ENCODE measurements at regions not wholly inside any gene's neighbourhood (a gene's known extent, or its start where the extent isn't known, plus 50 kb on each side); places are given as distances from the start of the nearest gene placed in this dataset.

- WGBS, 2 donors: 36 to 65% methylated on average over 3 of the region's 3 CpGs
- H3K4me3 ChIP-seq (ENCODE audit: low read length in 2 of 2): no peak overlapping the region
Measured at GRCh38 chr1:106980121-106980520, 76.4 kb upstream of the PRMT6 start.

GRCh38 chr1:106984801-106985200, 71.7 kb upstream of the PRMT6 start:
- Histone ChIP-seq H3K36me3 (ENCODE audit: control insufficient read depth in 1 of 2, insufficient read depth in 2 of 2, low read length in 1 of 2) (no peaks in the 10 kb centered on the region), H3K4me1 (ENCODE audit: control insufficient read depth in 1 of 2, insufficient read depth in 2 of 2, low read length in 2 of 2) (no peaks in the 10 kb centered on the region), H3K4me3 (ENCODE audit: low read length in 2 of 2) (no peak overlapping the region), H3K9me3 (ENCODE audit: control insufficient read depth, low read length) (no peaks in the 10 kb centered on the region), H3K27ac (ENCODE audit: low read depth in 1 of 2, low read length in 2 of 2) (no peak overlapping the region), H3K27me3 (ENCODE audit: control insufficient read depth in 1 of 2, insufficient read depth in 2 of 2, low read length in 1 of 2) (no peaks in the 10 kb centered on the region)
- intact Hi-C loops (cut with DNase I): no loop called here
- ATAC-seq (ENCODE audit: low FRiP score) (no peak), DNase-seq (no peak)

More at GRCh38 chr1:106980121-106980520, 76.4 kb upstream of the PRMT6 start:
- H3K27me3 ChIP-seq (ENCODE audit: control insufficient read depth in 1 of 2, insufficient read depth in 2 of 2, low read length in 1 of 2): no peaks in the 10 kb centered on the region
- no peak for ATAC-seq (ENCODE audit: low FRiP score)
- peaks cover 1% of the 10 kb centered on the region for H3K9me3 ChIP-seq (ENCODE audit: control insufficient read depth, low read length)
- intact Hi-C loops (cut with DNase I): no loop called here
- no peak for DNase-seq
- H3K4me1 ChIP-seq (ENCODE audit: control insufficient read depth in 1 of 2, insufficient read depth in 2 of 2, low read length in 2 of 2): no peaks in the 10 kb centered on the region
- no peak overlapping the region for H3K27ac ChIP-seq (ENCODE audit: low read depth in 1 of 2, low read length in 2 of 2)
- no peaks in the 10 kb centered on the region for H3K36me3 ChIP-seq (ENCODE audit: control insufficient read depth in 1 of 2, insufficient read depth in 2 of 2, low read length in 1 of 2)

DNA sequence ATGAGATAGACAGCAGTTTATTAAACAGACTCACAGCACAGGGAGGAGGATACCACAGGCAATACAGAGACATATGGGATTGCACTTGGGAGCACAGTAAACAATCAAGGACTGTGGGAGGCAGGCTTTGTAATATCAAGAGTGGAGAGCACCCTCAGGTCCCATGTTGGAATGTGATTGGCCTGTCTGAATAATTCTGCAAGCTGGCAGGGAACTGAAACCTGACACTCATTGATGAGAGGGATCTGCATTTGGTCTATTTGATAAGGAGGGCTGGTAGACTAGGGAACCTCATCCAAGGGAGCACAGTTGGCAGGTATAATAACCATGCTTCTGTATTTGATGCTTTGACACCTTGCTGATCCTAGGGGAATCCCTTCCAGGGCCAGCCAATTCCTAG, 69.9 kb upstream of the PRMT6 start:
- intact Hi-C loops (cut with DNase I): no loop called here
- Histone ChIP-seq H3K27me3 (ENCODE audit: control insufficient read depth in 1 of 2, insufficient read depth in 2 of 2, low read length in 1 of 2) (no peaks in the 10 kb centered on the region), H3K4me1 (ENCODE audit: control insufficient read depth in 1 of 2, insufficient read depth in 2 of 2, low read length in 2 of 2) (no peaks in the 10 kb centered on the region), H3K36me3 (ENCODE audit: control insufficient read depth in 1 of 2, insufficient read depth in 2 of 2, low read length in 1 of 2) (no peaks in the 10 kb centered on the region), H3K9me3 (ENCODE audit: control insufficient read depth, low read length) (no peaks in the 10 kb centered on the region), H3K4me3 (ENCODE audit: low read length in 2 of 2) (no peak overlapping the region), H3K27ac (ENCODE audit: low read depth in 1 of 2, low read length in 2 of 2) (no peak overlapping the region)
- ATAC-seq (ENCODE audit: low FRiP score) (no peak), DNase-seq (no peak)

DNA sequence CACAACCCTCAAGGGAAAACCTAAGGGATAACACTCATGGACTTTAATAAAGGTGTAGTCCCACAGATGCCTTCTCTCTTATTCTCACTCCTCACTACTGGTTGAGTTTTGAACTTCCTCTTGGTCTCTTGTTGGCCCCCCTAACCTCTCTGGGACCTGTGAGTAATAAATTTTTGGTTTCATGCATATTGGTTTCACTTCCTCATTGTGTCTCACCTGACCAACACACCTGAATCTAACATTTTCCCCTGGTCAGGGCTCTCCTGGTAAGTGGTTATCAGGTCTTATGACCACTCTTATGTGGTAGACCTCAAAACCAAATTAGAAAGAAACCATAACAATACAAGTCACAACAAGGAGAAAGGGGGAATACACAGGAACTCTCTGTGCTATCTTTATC, 60.5 kb upstream of the PRMT6 start:
- ATAC-seq (ENCODE audit: low FRiP score) (no peak), DNase-seq (no peak)
- no peaks in the 10 kb centered on the region for H3K9me3 ChIP-seq (ENCODE audit: control insufficient read depth, low read length)
- H3K27me3 ChIP-seq (ENCODE audit: control insufficient read depth in 1 of 2, insufficient read depth in 2 of 2, low read length in 1 of 2): no peaks in the 10 kb centered on the region
- H3K4me3 ChIP-seq (ENCODE audit: low read length in 2 of 2): no peak overlapping the region
- H3K36me3 ChIP-seq (ENCODE audit: control insufficient read depth in 1 of 2, insufficient read depth in 2 of 2, low read length in 1 of 2): no peaks in the 10 kb centered on the region
- no peak overlapping the region for H3K27ac ChIP-seq (ENCODE audit: low read depth in 1 of 2, low read length in 2 of 2)
- intact Hi-C loops (cut with DNase I): no loop called here
- H3K4me1 ChIP-seq (ENCODE audit: control insufficient read depth in 1 of 2, insufficient read depth in 2 of 2, low read length in 2 of 2): no peaks in the 10 kb centered on the region

- 72 to 73% methylated on average over 3 of the region's 3 CpGs for WGBS, 2 donors
- Histone ChIP-seq H3K4me3 (ENCODE audit: low read length in 2 of 2) (no peak overlapping the region), H3K36me3 (ENCODE audit: control insufficient read depth in 1 of 2, insufficient read depth in 2 of 2, low read length in 1 of 2) (no peaks in the 10 kb centered on the region), H3K4me1 (ENCODE audit: control insufficient read depth in 1 of 2, insufficient read depth in 2 of 2, low read length in 2 of 2) (no peaks in the 10 kb centered on the region), H3K27ac (ENCODE audit: low read depth in 1 of 2, low read length in 2 of 2) (no peak overlapping the region), H3K27me3 (ENCODE audit: control insufficient read depth in 1 of 2, insufficient read depth in 2 of 2, low read length in 1 of 2) (no peaks in the 10 kb centered on the region), H3K9me3 (ENCODE audit: control insufficient read depth, low read length) (no peaks in the 10 kb centered on the region)
- no peak for ATAC-seq (ENCODE audit: low FRiP score)
- DNase-seq: no peak
- intact Hi-C loops (cut with DNase I): no loop called here
Measured at GRCh38 chr1:106998431-106999002, 58.0 kb upstream of the PRMT6 start.

DNA sequence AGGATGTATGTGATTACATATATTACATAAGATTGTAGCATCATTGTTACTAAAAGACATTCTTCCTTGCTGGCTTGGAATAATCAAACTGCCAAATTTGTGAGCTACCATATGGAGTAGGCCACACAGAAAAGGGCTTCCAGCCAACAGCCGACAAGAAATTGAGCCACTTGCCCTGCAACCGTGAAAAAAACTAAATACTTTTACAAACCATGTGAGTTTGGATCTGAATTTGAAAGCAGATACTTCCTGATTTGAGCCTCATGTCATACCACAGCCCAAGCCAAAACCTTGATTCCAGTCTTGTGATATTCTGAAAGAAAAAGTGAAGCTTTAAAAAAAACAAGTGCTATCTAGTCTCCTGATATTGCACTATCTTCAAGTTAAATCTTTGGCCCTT, 55.6 kb upstream of the PRMT6 start:
- ATAC-seq (ENCODE audit: low FRiP score) (no peak), DNase-seq (no peak)
- H3K9me3 ChIP-seq (ENCODE audit: control insufficient read depth, low read length): no peaks in the 10 kb centered on the region
- intact Hi-C loops (cut with DNase I): no loop called here
- H3K4me3 ChIP-seq (ENCODE audit: low read length in 2 of 2): no peak overlapping the region
- H3K36me3 ChIP-seq (ENCODE audit: control insufficient read depth in 1 of 2, insufficient read depth in 2 of 2, low read length in 1 of 2): no peaks in the 10 kb centered on the region
- H3K27ac ChIP-seq (ENCODE audit: low read depth in 1 of 2, low read length in 2 of 2): no peak overlapping the region
- H3K27me3 ChIP-seq (ENCODE audit: control insufficient read depth in 1 of 2, insufficient read depth in 2 of 2, low read length in 1 of 2): no peaks in the 10 kb centered on the region
- H3K4me1 ChIP-seq (ENCODE audit: control insufficient read depth in 1 of 2, insufficient read depth in 2 of 2, low read length in 2 of 2): no peaks in the 10 kb centered on the region
- 60 to 66% methylated on average over 2 of the region's 2 CpGs for WGBS, 2 donors

DNA sequence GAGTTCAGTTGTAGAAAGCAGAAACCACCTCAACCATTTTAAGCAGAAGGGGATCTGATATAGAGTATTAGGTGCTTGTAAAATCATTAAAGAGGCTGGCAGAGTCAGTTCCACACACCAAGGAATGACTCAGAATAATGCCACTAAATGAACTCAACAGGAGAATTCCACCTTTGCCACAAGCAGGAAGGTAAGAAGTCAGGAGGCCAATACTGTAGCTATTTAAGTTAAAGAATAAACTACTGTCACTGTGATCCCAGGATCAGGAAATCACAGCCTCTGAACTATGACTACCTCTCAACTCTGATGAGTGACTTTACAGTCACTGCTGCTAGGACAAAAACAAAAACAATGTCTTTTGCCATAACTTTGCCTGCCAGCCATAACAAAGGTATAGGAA, 52.5 kb upstream of the PRMT6 start:
- DNase-seq: no peak
- no peak for ATAC-seq (ENCODE audit: low FRiP score)

GRCh38 chr1:107004421-107004820, 52.1 kb upstream of the PRMT6 start:
- Histone ChIP-seq H3K36me3 (ENCODE audit: control insufficient read depth in 1 of 2, insufficient read depth in 2 of 2, low read length in 1 of 2) (no peaks in the 10 kb centered on the region), H3K27ac (ENCODE audit: low read depth in 1 of 2, low read length in 2 of 2) (no peak overlapping the region), H3K27me3 (ENCODE audit: control insufficient read depth in 1 of 2, insufficient read depth in 2 of 2, low read length in 1 of 2) (no peaks in the 10 kb centered on the region), H3K9me3 (ENCODE audit: control insufficient read depth, low read length) (peaks cover 1% of the 10 kb centered on the region), H3K4me1 (ENCODE audit: control insufficient read depth in 1 of 2, insufficient read depth in 2 of 2, low read length in 2 of 2) (no peaks in the 10 kb centered on the region), H3K4me3 (ENCODE audit: low read length in 2 of 2) (no peak overlapping the region)
- DNase-seq: no peak
- intact Hi-C loops (cut with DNase I): no loop called here
- ATAC-seq (ENCODE audit: low FRiP score): no peak

More for the DNA sequence above, 52.5 kb upstream of the PRMT6 start:
- H3K4me1 ChIP-seq (ENCODE audit: control insufficient read depth in 1 of 2, insufficient read depth in 2 of 2, low read length in 2 of 2): no peaks in the 10 kb centered on the region
- no peak overlapping the region for H3K27ac ChIP-seq (ENCODE audit: low read depth in 1 of 2, low read length in 2 of 2)
- no peaks in the 10 kb centered on the region for H3K36me3 ChIP-seq (ENCODE audit: control insufficient read depth in 1 of 2, insufficient read depth in 2 of 2, low read length in 1 of 2)
- peaks cover 1% of the 10 kb centered on the region for H3K9me3 ChIP-seq (ENCODE audit: control insufficient read depth, low read length)
- intact Hi-C loops (cut with DNase I): no loop called here
- H3K4me3 ChIP-seq (ENCODE audit: low read length in 2 of 2): no peak overlapping the region
- H3K27me3 ChIP-seq (ENCODE audit: control insufficient read depth in 1 of 2, insufficient read depth in 2 of 2, low read length in 1 of 2): no peaks in the 10 kb centered on the region
